ENCODE measurements at regions not wholly inside any gene's neighbourhood (a gene's known extent, or its start where the extent isn't known, plus 50 kb on each side); places are given as distances from the start of the nearest gene placed in this dataset.

GRCh38 chr6:21715180-21715579 lies 121.6 kb downstream of the SOX4 start:
- TF ChIP-seq, protein P1, sequence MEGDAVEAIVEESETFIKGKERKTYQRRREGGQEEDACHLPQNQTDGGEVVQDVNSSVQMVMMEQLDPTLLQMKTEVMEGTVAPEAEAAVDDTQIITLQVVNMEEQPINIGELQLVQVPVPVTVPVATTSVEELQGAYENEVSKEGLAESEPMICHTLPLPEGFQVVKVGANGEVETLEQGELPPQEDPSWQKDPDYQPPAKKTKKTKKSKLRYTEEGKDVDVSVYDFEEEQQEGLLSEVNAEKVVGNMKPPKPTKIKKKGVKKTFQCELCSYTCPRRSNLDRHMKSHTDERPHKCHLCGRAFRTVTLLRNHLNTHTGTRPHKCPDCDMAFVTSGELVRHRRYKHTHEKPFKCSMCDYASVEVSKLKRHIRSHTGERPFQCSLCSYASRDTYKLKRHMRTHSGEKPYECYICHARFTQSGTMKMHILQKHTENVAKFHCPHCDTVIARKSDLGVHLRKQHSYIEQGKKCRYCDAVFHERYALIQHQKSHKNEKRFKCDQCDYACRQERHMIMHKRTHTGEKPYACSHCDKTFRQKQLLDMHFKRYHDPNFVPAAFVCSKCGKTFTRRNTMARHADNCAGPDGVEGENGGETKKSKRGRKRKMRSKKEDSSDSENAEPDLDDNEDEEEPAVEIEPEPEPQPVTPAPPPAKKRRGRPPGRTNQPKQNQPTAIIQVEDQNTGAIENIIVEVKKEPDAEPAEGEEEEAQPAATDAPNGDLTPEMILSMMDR (IDR thresholded peaks at IDR 0.05): no peak
- no peak for TF ChIP-seq POLR2A (IDR thresholded peaks at IDR 0.05)
